ENCODE measurements at regions not wholly inside any gene's neighbourhood (a gene's known extent, or its start where the extent isn't known, plus 50 kb on each side); places are given as distances from the start of the nearest gene placed in this dataset.
"Not testable (repeated sequence)": the region's sequence is repeated elsewhere in the genome, so short reads cannot be mapped to it uniquely, and the experiment has no call there.

GRCh38 chr4:177528620-177529019 lies 86.4 kb upstream of the AGA start:
- Histone ChIP-seq H3K4me3 (ENCODE audit: low read depth, low read length) (no peak overlapping the region), H3K4me1 (ENCODE audit: control insufficient read depth, insufficient read depth, low read length) (no peaks in the 10 kb centered on the region), H3K27ac (ENCODE audit: low read depth, low read length) (no peak overlapping the region), H3K27me3 (ENCODE audit: control insufficient read depth, insufficient read depth, low read length) (no peaks in the 10 kb centered on the region), H3K9me3 (ENCODE audit: control insufficient read depth, insufficient read depth, low read length) (no peaks in the 10 kb centered on the region), H3K36me3 (ENCODE audit: control insufficient read depth, insufficient read depth, low read length) (no peaks in the 10 kb centered on the region)
- no peak for DNase-seq (ENCODE audit: low read depth in 4 of 6, low spot score in 6 of 6)
- no CpG with 5 or more reads among the region's 5 CpGs for WGBS (ENCODE audit: insufficient coverage)

GRCh38 chr4:177530561-177530960 lies 88.3 kb upstream of the AGA start:
- Histone ChIP-seq H3K27ac (ENCODE audit: low read depth, low read length) (no peak overlapping the region), H3K36me3 (ENCODE audit: control insufficient read depth, insufficient read depth, low read length) (no peaks in the 10 kb centered on the region), H3K27me3 (ENCODE audit: control insufficient read depth, insufficient read depth, low read length) (no peaks in the 10 kb centered on the region), H3K4me1 (ENCODE audit: control insufficient read depth, insufficient read depth, low read length) (no peaks in the 10 kb centered on the region), H3K4me3 (ENCODE audit: low read depth, low read length) (no peak overlapping the region), H3K9me3 (ENCODE audit: control insufficient read depth, insufficient read depth, low read length) (no peaks in the 10 kb centered on the region)
- no peak for DNase-seq (ENCODE audit: low read depth in 4 of 6, low spot score in 6 of 6)
- WGBS (ENCODE audit: insufficient coverage) = no CpG with 5 or more reads among the region's 1 CpG

- H3K27ac ChIP-seq (ENCODE audit: low read depth, low read length) = no peak overlapping the region
- no CpG with 5 or more reads among the region's 2 CpGs for WGBS (ENCODE audit: insufficient coverage)
- no peak overlapping the region for H3K4me3 ChIP-seq (ENCODE audit: low read depth, low read length)
- H3K27me3 ChIP-seq (ENCODE audit: control insufficient read depth, insufficient read depth, low read length) = no peaks in the 10 kb centered on the region
- no peaks in the 10 kb centered on the region for H3K9me3 ChIP-seq (ENCODE audit: control insufficient read depth, insufficient read depth, low read length)
- no peak for DNase-seq (ENCODE audit: low read depth in 4 of 6, low spot score in 6 of 6)
- no peaks in the 10 kb centered on the region for H3K4me1 ChIP-seq (ENCODE audit: control insufficient read depth, insufficient read depth, low read length)
- H3K36me3 ChIP-seq (ENCODE audit: control insufficient read depth, insufficient read depth, low read length) = no peaks in the 10 kb centered on the region
Observed at GRCh38 chr4:177532358-177532757, 90.1 kb upstream of the AGA start.

- not testable (repeated sequence) for H3K4me1 ChIP-seq (ENCODE audit: control insufficient read depth, insufficient read depth, low read length); H3K4me3 ChIP-seq (ENCODE audit: low read depth, low read length); DNase-seq (ENCODE audit: low read depth in 4 of 6, low spot score in 6 of 6); H3K9me3 ChIP-seq (ENCODE audit: control insufficient read depth, insufficient read depth, low read length); H3K27ac ChIP-seq (ENCODE audit: low read depth, low read length); H3K36me3 ChIP-seq (ENCODE audit: control insufficient read depth, insufficient read depth, low read length); H3K27me3 ChIP-seq (ENCODE audit: control insufficient read depth, insufficient read depth, low read length)
- no CpG with 5 or more reads among the region's 3 CpGs for WGBS (ENCODE audit: insufficient coverage)
Observed at GRCh38 chr4:177534841-177535240, 92.6 kb upstream of the AGA start.

GRCh38 chr4:177546745-177547144 lies 104.5 kb upstream of the AGA start:
- no peak for DNase-seq (ENCODE audit: low read depth in 4 of 6, low spot score in 6 of 6)
- no peaks in the 10 kb centered on the region for H3K4me1 ChIP-seq (ENCODE audit: control insufficient read depth, insufficient read depth, low read length)
- H3K27ac ChIP-seq (ENCODE audit: low read depth, low read length) = no peak overlapping the region
- no peak overlapping the region for H3K4me3 ChIP-seq (ENCODE audit: low read depth, low read length)
- H3K27me3 ChIP-seq (ENCODE audit: control insufficient read depth, insufficient read depth, low read length) = no peaks in the 10 kb centered on the region
- H3K9me3 ChIP-seq (ENCODE audit: control insufficient read depth, insufficient read depth, low read length) = no peaks in the 10 kb centered on the region
- H3K36me3 ChIP-seq (ENCODE audit: control insufficient read depth, insufficient read depth, low read length) = no peaks in the 10 kb centered on the region

- Histone ChIP-seq H3K27me3 (ENCODE audit: control insufficient read depth, insufficient read depth, low read length) (no peaks in the 10 kb centered on the region), H3K4me3 (ENCODE audit: low read depth, low read length) (no peak overlapping the region), H3K27ac (ENCODE audit: low read depth, low read length) (no peak overlapping the region), H3K9me3 (ENCODE audit: control insufficient read depth, insufficient read depth, low read length) (no peaks in the 10 kb centered on the region), H3K36me3 (ENCODE audit: control insufficient read depth, insufficient read depth, low read length) (no peaks in the 10 kb centered on the region), H3K4me1 (ENCODE audit: control insufficient read depth, insufficient read depth, low read length) (no peaks in the 10 kb centered on the region)
- WGBS (ENCODE audit: insufficient coverage) = no CpG with 5 or more reads among the region's 1 CpG
- DNase-seq (ENCODE audit: low read depth in 4 of 6, low spot score in 6 of 6) = no peak
Observed at GRCh38 chr4:177547985-177548384, 105.7 kb upstream of the AGA start.

- H3K27me3 ChIP-seq (ENCODE audit: control insufficient read depth, insufficient read depth, low read length) = no peaks in the 10 kb centered on the region
- no peak overlapping the region for H3K4me3 ChIP-seq (ENCODE audit: low read depth, low read length)
- H3K4me1 ChIP-seq (ENCODE audit: control insufficient read depth, insufficient read depth, low read length) = no peaks in the 10 kb centered on the region
- no peaks in the 10 kb centered on the region for H3K9me3 ChIP-seq (ENCODE audit: control insufficient read depth, insufficient read depth, low read length)
- H3K36me3 ChIP-seq (ENCODE audit: control insufficient read depth, insufficient read depth, low read length) = no peaks in the 10 kb centered on the region
- no peak overlapping the region for H3K27ac ChIP-seq (ENCODE audit: low read depth, low read length)
- WGBS (ENCODE audit: insufficient coverage) = no CpG with 5 or more reads among the region's 2 CpGs
- peak in 3 of 6 donors; percentile 4 to 63 (median 35) for DNase-seq (ENCODE audit: low read depth in 4 of 6, low spot score in 6 of 6)
Observed at GRCh38 chr4:177555007-177555574, 112.9 kb upstream of the AGA start.

GRCh38 chr4:177557416-177557815 lies 115.2 kb upstream of the AGA start:
- Histone ChIP-seq H3K4me1 (ENCODE audit: control insufficient read depth, insufficient read depth, low read length) (no peaks in the 10 kb centered on the region), H3K27me3 (ENCODE audit: control insufficient read depth, insufficient read depth, low read length) (no peaks in the 10 kb centered on the region), H3K36me3 (ENCODE audit: control insufficient read depth, insufficient read depth, low read length) (no peaks in the 10 kb centered on the region), H3K9me3 (ENCODE audit: control insufficient read depth, insufficient read depth, low read length) (no peaks in the 10 kb centered on the region), H3K27ac (ENCODE audit: low read depth, low read length) (no peak overlapping the region), H3K4me3 (ENCODE audit: low read depth, low read length) (no peak overlapping the region)
- WGBS (ENCODE audit: insufficient coverage) = 98% methylated on average over 19 of the region's 21 CpGs
- no peak for DNase-seq (ENCODE audit: low read depth in 4 of 6, low spot score in 6 of 6)

- Histone ChIP-seq H3K4me3 (ENCODE audit: low read depth, low read length) (no peak overlapping the region), H3K27me3 (ENCODE audit: control insufficient read depth, insufficient read depth, low read length) (no peaks in the 10 kb centered on the region), H3K4me1 (ENCODE audit: control insufficient read depth, insufficient read depth, low read length) (no peaks in the 10 kb centered on the region), H3K27ac (ENCODE audit: low read depth, low read length) (no peak overlapping the region), H3K36me3 (ENCODE audit: control insufficient read depth, insufficient read depth, low read length) (no peaks in the 10 kb centered on the region), H3K9me3 (ENCODE audit: control insufficient read depth, insufficient read depth, low read length) (no peaks in the 10 kb centered on the region)
- 80% methylated on average over 3 of the region's 3 CpGs for WGBS (ENCODE audit: insufficient coverage)
- no peak for DNase-seq (ENCODE audit: low read depth in 4 of 6, low spot score in 6 of 6)
Observed at GRCh38 chr4:177558995-177559394, 116.8 kb upstream of the AGA start.

- Histone ChIP-seq H3K9me3 (ENCODE audit: control insufficient read depth, insufficient read depth, low read length) (no peaks in the 10 kb centered on the region), H3K4me1 (ENCODE audit: control insufficient read depth, insufficient read depth, low read length) (no peaks in the 10 kb centered on the region), H3K27ac (ENCODE audit: low read depth, low read length) (no peak overlapping the region), H3K4me3 (ENCODE audit: low read depth, low read length) (no peak overlapping the region), H3K27me3 (ENCODE audit: control insufficient read depth, insufficient read depth, low read length) (no peaks in the 10 kb centered on the region), H3K36me3 (ENCODE audit: control insufficient read depth, insufficient read depth, low read length) (no peaks in the 10 kb centered on the region)
- DNase-seq (ENCODE audit: low read depth in 4 of 6, low spot score in 6 of 6) = no peak
- WGBS (ENCODE audit: insufficient coverage) = no CpG with 5 or more reads among the region's 4 CpGs
Observed at GRCh38 chr4:177562163-177562562, 119.9 kb upstream of the AGA start.

All from spinal cord (tissue), 9 donors.